Thoracic aorta (tissue), 2 donors: ENCODE measurements at regions not wholly inside any gene's neighbourhood (a gene's known extent, or its start where the extent isn't known, plus 50 kb on each side); places are given as distances from the start of the nearest gene placed in this dataset.

Experiments
- ATAC-seq: fragments of 150-250 bp; one replicate; pipeline ENCODE4 v1.8.0; 2017; ENCODE audit warnings: low read depth; ENCODE audit not compliant: insufficient number of reproducible peaks, low FRiP score
- DNase-seq: peaks from one replicate; pipeline ENCODE4 v3.0.0-alpha.2; 2020; ENCODE audit warnings: low spot score
- H3K27ac ChIP-seq, 2 donors: fragments of 200-600 bp; sonication (generic); 1 replicate in 1 of 2; 2 replicates in 1 of 2; pipeline ENCODE4 v1.5.1; 2016; ENCODE audit warnings: mild to moderate bottlenecking in 2 of 2, moderate library complexity in 2 of 2
- H3K27me3 ChIP-seq: fragments of 200-600 bp; sonication (generic); replicated peaks from 2 replicates; pipeline ENCODE4 v1.6.0; 2016; ENCODE audit warnings: mild to moderate bottlenecking; ENCODE audit not compliant: insufficient read depth
- H3K36me3 ChIP-seq: fragments of 200-600 bp; sonication (generic); one replicate; pipeline ENCODE4 v1.5.1; 2016
- H3K4me1 ChIP-seq, 2 donors: fragments of 200-600 bp; sonication (generic); 1 replicate in 1 of 2; 2 replicates in 1 of 2; pipeline versions ENCODE4 v1.5.1 to v1.6.0; 2016; ENCODE audit warnings: low read depth in 2 of 2, mild to moderate bottlenecking in 1 of 2; ENCODE audit not compliant: control insufficient read depth in 1 of 2
- H3K4me3 ChIP-seq: fragments of 200-600 bp; sonication (generic); 2 replicates; pipeline ENCODE4 v1.5.1; 2016; ENCODE audit warnings: mild to moderate bottlenecking
- H3K9me3 ChIP-seq: fragments of 200-600 bp; sonication (generic); 2 replicates; pipeline ENCODE4 v1.5.1; 2016
- CTCF ChIP-seq: fragments of 200-600 bp; sonication (generic); IDR thresholded peaks from one replicate; pipeline ENCODE4 v1.5.1; 2019; ENCODE audit warnings: antibody characterized with exemption

- H3K4me1 ChIP-seq, result no peaks in the 10 kb centered on the region
Measured at GRCh38 chr2:211306929-211307328, 750.5 kb downstream of the CPS1 start.

More at GRCh38 chr2:211306929-211307328, 750.5 kb downstream of the CPS1 start:
- no peaks in the 10 kb centered on the region for H3K36me3 ChIP-seq
- no peak overlapping the region for H3K27ac ChIP-seq
- TF ChIP-seq CTCF, result no peak
- H3K9me3 ChIP-seq, result no peaks in the 10 kb centered on the region
- no peak overlapping the region for H3K4me3 ChIP-seq
- no peak for DNase-seq
- H3K27me3 ChIP-seq, result no peaks in the 10 kb centered on the region
- ATAC-seq, result no peak
